HG03064 (cell line): ENCODE measurements at regions not wholly inside any gene's neighbourhood (a gene's known extent, or its start where the extent isn't known, plus 50 kb on each side); places are given as distances from the start of the nearest gene placed in this dataset.

ENCODE experiments used
- ATAC-seq: cut with Tn5 transposase; IDR thresholded peaks from one replicate; pipeline ENCODE4 v1.9.1; 2021; ENCODE audit warnings: low read depth; ENCODE audit not compliant: unreplicated experiment

- no peak for ATAC-seq
Observed at GRCh38 chr4:185862340-185862739, 50.3 kb upstream of the SORBS2 start.

- no peak for ATAC-seq
Observed at GRCh38 chr4:185863946-185864345, 52.0 kb upstream of the SORBS2 start.

GRCh38 chr4:185865901-185866328 lies 53.9 kb upstream of the SORBS2 start:
- no peak for ATAC-seq

- no peak for ATAC-seq
Observed at GRCh38 chr4:185867770-185868169, 55.8 kb upstream of the SORBS2 start.

- no peak for ATAC-seq
Observed at GRCh38 chr4:185868983-185869382, 57.0 kb upstream of the SORBS2 start.

GRCh38 chr4:185869427-185869826 lies 57.4 kb upstream of the SORBS2 start:
- no peak for ATAC-seq

- ATAC-seq: no peak
Observed at GRCh38 chr4:185870366-185870765, 58.4 kb upstream of the SORBS2 start.

GRCh38 chr4:185872747-185873380 lies 60.9 kb upstream of the SORBS2 start:
- no peak for ATAC-seq

- no peak for ATAC-seq
Observed at GRCh38 chr4:185874516-185875230, 62.7 kb upstream of the SORBS2 start.

GRCh38 chr4:185875316-185875907 lies 63.4 kb upstream of the SORBS2 start:
- no peak for ATAC-seq

- ATAC-seq: no peak
Observed at GRCh38 chr4:185878633-185879032, 66.6 kb upstream of the SORBS2 start.

- ATAC-seq: no peak
Observed at GRCh38 chr4:185879666-185880312, 67.8 kb upstream of the SORBS2 start.

- no peak for ATAC-seq
Observed at GRCh38 chr4:185880571-185880970, 68.6 kb upstream of the SORBS2 start.

GRCh38 chr4:185881430-185881829 lies 69.4 kb upstream of the SORBS2 start:
- ATAC-seq: no peak

- no peak for ATAC-seq
Observed at GRCh38 chr4:185883591-185883990, 71.6 kb upstream of the SORBS2 start.

GRCh38 chr4:185885075-185885474 lies 73.1 kb upstream of the SORBS2 start:
- no peak for ATAC-seq

- ATAC-seq: no peak
Observed at GRCh38 chr4:185885604-185886003, 73.6 kb upstream of the SORBS2 start.

- ATAC-seq: no peak
Observed at GRCh38 chr4:185886832-185887524, 75.0 kb upstream of the SORBS2 start.

GRCh38 chr4:185888676-185889075 lies 76.7 kb upstream of the SORBS2 start:
- no peak for ATAC-seq

- ATAC-seq: no peak
Observed at GRCh38 chr4:185889585-185889984, 77.6 kb upstream of the SORBS2 start.

- no peak for ATAC-seq
Observed at GRCh38 chr4:185890196-185890595, 78.2 kb upstream of the SORBS2 start.
